IMR-90 (cell line): ENCODE measurements at regions not wholly inside any gene's neighbourhood (a gene's known extent, or its start where the extent isn't known, plus 50 kb on each side); places are given as distances from the start of the nearest gene placed in this dataset.

Source experiments
- ATAC-seq: fragments of 200-7000 bp; cut with Tn5 transposase; 2 replicates; pipeline ENCODE4 v1.9.1; 2020; ENCODE audit warnings: low read depth, mild to moderate bottlenecking, moderate library complexity
- BruUV-seq: library from RNA; stranded (reverse); fragments of 400-500 nt; replicated peaks from 2 replicates; lab custom pipeline; 2021; lab: Mats Ljungman, UMichigan
- CTCF ChIA-PET: fragments of 300-600 bp; formaldehyde crosslinking; extraction: SDS; loops from one replicate; lab custom pipeline; 2021; ENCODE audit warnings: antibody characterized with exemption; lab: Yijun Ruan, JAX
- POLR2A ChIA-PET: fragments of 300-600 bp; sonication (Branson Sonifier 250); formaldehyde crosslinking; loops from one replicate; lab custom pipeline; 2022; ENCODE audit warnings: antibody characterized with exemption; ENCODE audit not compliant: unreplicated experiment; lab: Charles Lee
- DNase-seq: peaks from one replicate; pipeline ENCODE4 v3.0.0; 2013
- H2AFZ ChIP-seq: replicated peaks from 2 replicates; pipeline ENCODE3; 2013; ENCODE audit warnings: low read length, mild to moderate bottlenecking; ENCODE audit not compliant: poor library complexity
- H2AK5ac ChIP-seq: 2 replicates; pipeline ENCODE4 v1.6.1; 2013; ENCODE audit warnings: low read depth, low read length, inconsistent platforms
- H2AK9ac ChIP-seq: replicated peaks from 2 replicates; pipeline ENCODE3; 2013; ENCODE audit warnings: mild to moderate bottlenecking, low read depth, low read length, moderate library complexity; ENCODE audit not compliant: poor library complexity
- H2BK120ac ChIP-seq: 2 replicates; pipeline ENCODE4 v1.6.1; 2013; ENCODE audit warnings: low read depth, low read length, inconsistent platforms
- H2BK15ac ChIP-seq: 3 replicates; pipeline ENCODE4 v1.6.1; 2013; ENCODE audit warnings: low read depth, low read length, inconsistent platforms
- H2BK20ac ChIP-seq: 2 replicates; pipeline ENCODE4 v1.6.1; 2013; ENCODE audit warnings: low read depth, mild to moderate bottlenecking, inconsistent platforms, low read length, moderate library complexity
- H2BK5ac ChIP-seq: 2 replicates; pipeline ENCODE4 v1.6.1; 2013; ENCODE audit warnings: mild to moderate bottlenecking, low read depth, low read length, inconsistent platforms; ENCODE audit not compliant: poor library complexity, severe bottlenecking
- H3K14ac ChIP-seq: replicated peaks from 2 replicates; pipeline ENCODE4 v1.6.1; 2013; ENCODE audit warnings: low read depth, low read length, inconsistent platforms
- H3K18ac ChIP-seq: 2 replicates; pipeline ENCODE4 v1.6.1; 2013; ENCODE audit warnings: low read depth, low read length, control low read depth
- H3K23ac ChIP-seq: 2 replicates; pipeline ENCODE4 v1.6.1; 2013; ENCODE audit warnings: low read depth, low read length, inconsistent platforms
- H3K27ac ChIP-seq: 2 replicates; pipeline ENCODE4 v1.5.1; 2013; ENCODE audit warnings: mild to moderate bottlenecking, control low read depth, low read length; ENCODE audit not compliant: insufficient read depth
- H3K27me3 ChIP-seq: 2 replicates; pipeline ENCODE4 v1.6.1; 2013; ENCODE audit warnings: low read length; ENCODE audit not compliant: control insufficient read depth, insufficient read depth
- H3K36me3 ChIP-seq: 2 replicates; pipeline ENCODE4 v1.6.1; 2013; ENCODE audit warnings: low read length, mixed read lengths; ENCODE audit not compliant: control insufficient read depth, insufficient read depth
- H3K4ac ChIP-seq: 2 replicates; pipeline ENCODE4 v1.6.1; 2013; ENCODE audit warnings: low read depth, low read length, inconsistent platforms
- H3K4me1 ChIP-seq: 2 replicates; pipeline ENCODE4 v1.6.1; 2013; ENCODE audit warnings: low read length, mixed read lengths; ENCODE audit not compliant: control insufficient read depth, insufficient read depth
- H3K4me2 ChIP-seq: 2 replicates; pipeline ENCODE4 v1.6.1; 2013; ENCODE audit warnings: low read depth, mild to moderate bottlenecking, control low read depth, low read length, moderate library complexity
- H3K4me3 ChIP-seq: 2 replicates; pipeline ENCODE4 v1.5.1; 2013; ENCODE audit warnings: low read depth, mild to moderate bottlenecking, control low read depth, low read length, moderate library complexity; ENCODE audit not compliant: insufficient read depth
- H3K56ac ChIP-seq: 2 replicates; pipeline ENCODE4 v1.6.1; 2013; ENCODE audit warnings: low read length, inconsistent platforms; ENCODE audit not compliant: insufficient read depth; ENCODE audit errors: extremely low read depth
- H3K79me1 ChIP-seq, 2 experiments: 2 replicates each; pipeline ENCODE4 v1.6.1; 2013; ENCODE audit warnings: low read length in 2 of 2, inconsistent platforms in 1 of 2, low read depth in 1 of 2
- H3K9ac ChIP-seq: 2 replicates; pipeline ENCODE4 v1.6.1; 2013; ENCODE audit warnings: low read depth, low read length, control low read depth
- H3K9me1 ChIP-seq: 2 replicates; pipeline ENCODE4 v1.6.1; 2013; ENCODE audit warnings: low read length, inconsistent platforms; ENCODE audit not compliant: insufficient read depth
- H3K9me3 ChIP-seq: 2 replicates; pipeline ENCODE4 v1.6.1; 2013; ENCODE audit warnings: low read length; ENCODE audit not compliant: control insufficient read depth, insufficient read depth
- H4K20me1 ChIP-seq: 2 replicates; pipeline ENCODE4 v1.6.1; 2013; ENCODE audit warnings: low read length, inconsistent platforms; ENCODE audit not compliant: insufficient read depth
- H4K5ac ChIP-seq: 2 replicates; pipeline ENCODE4 v1.6.1; 2013; ENCODE audit warnings: mild to moderate bottlenecking, low read depth, low read length, control low read depth
- H4K8ac ChIP-seq, 2 experiments: 2 replicates each; pipeline ENCODE4 v1.6.1; 2013; ENCODE audit warnings: low read depth in 2 of 2, low read length in 2 of 2, control low read depth in 1 of 2, inconsistent platforms in 1 of 2
- H4K91ac ChIP-seq: 2 replicates; pipeline ENCODE4 v1.6.1; 2013; ENCODE audit warnings: low read depth, low read length, inconsistent platforms; ENCODE audit not compliant: insufficient read depth
- BHLHE40 ChIP-seq: fragments of 150-350 bp; IDR thresholded peaks from 2 replicates; pipeline ENCODE4 v1.6.1; 2016; ENCODE audit warnings: mild to moderate bottlenecking, low read depth, low read length
- CEBPB ChIP-seq: IDR thresholded peaks from 2 replicates; pipeline ENCODE4 v1.6.1; 2012; ENCODE audit warnings: low read depth, low read length, improper control_type of control experiment
- FOS ChIP-seq: fragments of 150-350 bp; IDR thresholded peaks from 2 replicates; pipeline ENCODE4 v1.6.1; 2016; ENCODE audit warnings: low read depth, low read length
- MAFK ChIP-seq: IDR thresholded peaks from 2 replicates; pipeline ENCODE4 v1.6.1; 2012; ENCODE audit warnings: low read depth, low read length, improper control_type of control experiment
- MAZ ChIP-seq: IDR thresholded peaks from 2 replicates; pipeline ENCODE4 v1.6.1; 2012; ENCODE audit warnings: low read depth, mild to moderate bottlenecking, low read length, improper control_type of control experiment, moderate library complexity, borderline replicate concordance
- NFE2L2 ChIP-seq: fragments of 150-350 bp; IDR thresholded peaks from 2 replicates; pipeline ENCODE4 v1.6.1; 2016; ENCODE audit warnings: low read depth, mild to moderate bottlenecking, low read length
- RAD21 ChIP-seq: IDR thresholded peaks from 2 replicates; pipeline ENCODE4 v1.6.1; 2012; ENCODE audit warnings: low read length, improper control_type of control experiment
- RCOR1 ChIP-seq: IDR thresholded peaks from 2 replicates; pipeline ENCODE4 v1.6.1; 2012; ENCODE audit warnings: mild to moderate bottlenecking, low read length, improper control_type of control experiment; ENCODE audit not compliant: insufficient replicate concordance
- SMC3 ChIP-seq: fragments of 150-350 bp; IDR thresholded peaks from 2 replicates; pipeline ENCODE4 v1.6.1; 2016; ENCODE audit warnings: low read depth, mild to moderate bottlenecking, antibody characterized with exemption, low read length, moderate library complexity
- dilution Hi-C: fragments of 300-500 bp; cut with HindIII; formaldehyde crosslinking; loops from one replicate; pipeline ENCODE4 v1.14.3; 2018; ENCODE audit warnings: low sequenced_read_pairs; ENCODE audit not compliant: unreplicated experiment
- in situ Hi-C: fragments of 300-500 bp; cut with MboI; formaldehyde crosslinking; loops from 3 replicates; pipeline ENCODE4 v1.14.3; 2019; ENCODE audit warnings: low sequenced_read_pairs, inconsistent platforms, mixed read lengths
- intact Hi-C: fragments of 100-400 bp; cut with micrococcal nuclease; formaldehyde crosslinking; loops from 2 replicates; pipeline ENCODE4 v1.10.0; 2022
- TF ChIP-seq, protein P1 (sequence below): conservative IDR thresholded peaks from 2 replicates; pipeline ENCODE4 v1.5.1; 2012; ENCODE audit warnings: mild to moderate bottlenecking, low read depth, low read length, improper control_type of control experiment

- Histone ChIP-seq H3K56ac (no peak overlapping the region), H3K18ac (no peak overlapping the region), H3K27me3 (no peaks in the 10 kb centered on the region), H3K4me2 (no peak overlapping the region), H3K4me1 (no peaks in the 10 kb centered on the region), H3K23ac (no peak overlapping the region), H3K9me1 (no peaks in the 10 kb centered on the region), H4K20me1 (no peaks in the 10 kb centered on the region), H2BK15ac (no peak overlapping the region), H3K14ac (no peak overlapping the region), H3K27ac (no peak overlapping the region), H2AFZ (no peak overlapping the region), H2BK5ac (no peak overlapping the region), H3K4ac (no peak overlapping the region), H3K4me3 (no peak overlapping the region), H2AK5ac (no peak overlapping the region), H3K9ac (no peak overlapping the region), H3K9me3 (no peaks in the 10 kb centered on the region), H4K8ac (no peak overlapping the region), H4K5ac (no peak overlapping the region), H3K79me1 (no peaks in the 10 kb centered on the region), H2BK20ac (no peak overlapping the region), H2AK9ac (no peak overlapping the region), H3K36me3 (no peaks in the 10 kb centered on the region), H4K91ac (no peak overlapping the region), H2BK120ac (no peak overlapping the region)
- TF ChIP-seq FOS (no peak), RCOR1 (no peak), NFE2L2 (no peak), RAD21 (no peak), BHLHE40 (no peak), CEBPB (no peak), MAFK (no peak), MAZ (no peak), SMC3 (no peak)
- TF ChIP-seq, protein P1, sequence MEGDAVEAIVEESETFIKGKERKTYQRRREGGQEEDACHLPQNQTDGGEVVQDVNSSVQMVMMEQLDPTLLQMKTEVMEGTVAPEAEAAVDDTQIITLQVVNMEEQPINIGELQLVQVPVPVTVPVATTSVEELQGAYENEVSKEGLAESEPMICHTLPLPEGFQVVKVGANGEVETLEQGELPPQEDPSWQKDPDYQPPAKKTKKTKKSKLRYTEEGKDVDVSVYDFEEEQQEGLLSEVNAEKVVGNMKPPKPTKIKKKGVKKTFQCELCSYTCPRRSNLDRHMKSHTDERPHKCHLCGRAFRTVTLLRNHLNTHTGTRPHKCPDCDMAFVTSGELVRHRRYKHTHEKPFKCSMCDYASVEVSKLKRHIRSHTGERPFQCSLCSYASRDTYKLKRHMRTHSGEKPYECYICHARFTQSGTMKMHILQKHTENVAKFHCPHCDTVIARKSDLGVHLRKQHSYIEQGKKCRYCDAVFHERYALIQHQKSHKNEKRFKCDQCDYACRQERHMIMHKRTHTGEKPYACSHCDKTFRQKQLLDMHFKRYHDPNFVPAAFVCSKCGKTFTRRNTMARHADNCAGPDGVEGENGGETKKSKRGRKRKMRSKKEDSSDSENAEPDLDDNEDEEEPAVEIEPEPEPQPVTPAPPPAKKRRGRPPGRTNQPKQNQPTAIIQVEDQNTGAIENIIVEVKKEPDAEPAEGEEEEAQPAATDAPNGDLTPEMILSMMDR, result no peak
- no TSS peak for BruUV-seq
- intact Hi-C loops (no loop called here), dilution Hi-C loops (no loop called here), in situ Hi-C loops (no loop called here)
- ATAC-seq (no peak), DNase-seq (no peak)
- ChIA-PET CTCF (no interaction called here), POLR2A (no interaction called here)
These were observed 343.0 kb downstream of the MFSD1 start for GRCh38 chr3:159144891-159145290.
